HepG2 (cell line): ENCODE measurements at regions not wholly inside any gene's neighbourhood (a gene's known extent, or its start where the extent isn't known, plus 50 kb on each side); places are given as distances from the start of the nearest gene placed in this dataset.

Experiments
- ATAC-seq: fragments of 200-7000 bp; cut with Tn5 transposase; 3 replicates; pipeline ENCODE4 v1.9.1; 2020; ENCODE audit warnings: mild to moderate bottlenecking, moderate library complexity
- BruUV-seq: library from RNA; stranded (reverse); fragments of 400-500 nt; replicated peaks from 2 replicates; lab custom pipeline; 2021; lab: Mats Ljungman, UMichigan
- CTCF ChIA-PET: fragments of 300-600 bp; formaldehyde crosslinking; extraction: SDS; loops from one replicate; lab custom pipeline; 2021; ENCODE audit warnings: low total read pairs, inconsistent platforms, low intra/inter-chr PET ratio; lab: Yijun Ruan, JAX
- POLR2A ChIA-PET: fragments of 350-600 bp; sonication (Branson Sonifier 250); formaldehyde crosslinking; loops from one replicate; lab custom pipeline; 2020; ENCODE audit warnings: antibody characterized with exemption, inconsistent platforms; lab: Yijun Ruan, JAX
- DNase-seq: peaks from one replicate; pipeline ENCODE4 v3.0.0-alpha.2; 2015; ENCODE audit warnings: low spot score
- FAIRE-seq: peaks from 3 replicates; lab custom pipeline; 2011; peaks lifted over from hg19 to GRCh38; lab: Jason Lieb, UNC
- H2AFZ ChIP-seq: one replicate; pipeline ENCODE4 v1.6.1; 2011; ENCODE audit warnings: low read length, inconsistent platforms
- H3K27ac ChIP-seq: fragments of 300-600 bp; 3 replicates; pipeline ENCODE4 v1.8.0; 2011; ENCODE audit warnings: mixed run types, mild to moderate bottlenecking, mixed read lengths, low read length, inconsistent platforms; ENCODE audit not compliant: insufficient read depth; ENCODE audit errors: extremely low read length
- H3K27me3 ChIP-seq, 2 experiments: fragments of 200-600 bp in 1 of 2; 2 replicates in 1 of 2; 3 replicates in 1 of 2; pipeline versions ENCODE4 v1.6.0 to v1.8.0; 2011; ENCODE audit warnings: low read length in 2 of 2, mild to moderate bottlenecking in 2 of 2, moderate library complexity in 2 of 2, inconsistent platforms in 1 of 2; ENCODE audit not compliant: insufficient read depth in 2 of 2, control insufficient read depth in 1 of 2
- H3K36me3 ChIP-seq, 2 experiments: fragments of 200-600 bp in 1 of 2; replicated peaks in 1 of 2; 2 replicates in 1 of 2; 3 replicates in 1 of 2; pipeline versions ENCODE4 v1.5.1 to v1.8.0; 2011; ENCODE audit warnings: low read length in 2 of 2, inconsistent platforms in 1 of 2; ENCODE audit not compliant: insufficient read depth in 2 of 2, control insufficient read depth in 1 of 2
- H3K4me1 ChIP-seq: 2 replicates; pipeline ENCODE4 v1.5.1; 2012; ENCODE audit warnings: low read length, inconsistent platforms; ENCODE audit not compliant: insufficient read depth
- H3K4me2 ChIP-seq: 2 replicates; pipeline ENCODE4 v1.6.0; 2011; ENCODE audit warnings: low read depth, low read length, inconsistent platforms
- H3K4me3 ChIP-seq, 3 experiments: fragments of 200-600 bp in 1 of 3; sonication (generic), shearing (Covaris generic) in 1 of 3; replicated peaks in 1 of 3; 2 replicates each; pipeline ENCODE4 v1.5.1; 2011 to 2016; ENCODE audit warnings: low read length in 3 of 3, inconsistent platforms in 2 of 3, low read depth in 2 of 3, mild to moderate bottlenecking in 2 of 3, control low read depth in 1 of 3, mixed read lengths in 1 of 3; ENCODE audit not compliant: insufficient read depth in 1 of 3
- H3K79me2 ChIP-seq: one replicate; pipeline ENCODE4 v1.6.1; 2011; ENCODE audit warnings: low read length, inconsistent platforms; ENCODE audit not compliant: insufficient read depth
- H3K9ac ChIP-seq: 2 replicates; pipeline ENCODE4 v1.6.0; 2011; ENCODE audit warnings: mild to moderate bottlenecking, low read depth, low read length, inconsistent platforms; ENCODE audit not compliant: insufficient read depth
- H3K9me3 ChIP-seq: 2 replicates; pipeline ENCODE4 v1.5.1; 2012; ENCODE audit warnings: mild to moderate bottlenecking, low read length
- H4K20me1 ChIP-seq: 2 replicates; pipeline ENCODE4 v1.6.0; 2011; ENCODE audit warnings: inconsistent platforms, mild to moderate bottlenecking, low read length, moderate library complexity; ENCODE audit not compliant: insufficient read depth
- CBFB ChIP-seq: sonication (generic); formaldehyde crosslinking; IDR thresholded peaks from 2 replicates; pipeline ENCODE4 v1.4.0; 2020; ENCODE audit warnings: missing genetic modification reagents
- E2F5 ChIP-seq: sonication (generic); formaldehyde crosslinking; conservative IDR thresholded peaks from 2 replicates; pipeline ENCODE4 v1.4.0; 2020; ENCODE audit warnings: missing genetic modification reagents
- MEIS1 ChIP-seq: sonication (generic); formaldehyde crosslinking; IDR thresholded peaks from 2 replicates; pipeline ENCODE4 v1.9.0; 2021; ENCODE audit warnings: mild to moderate bottlenecking, missing genetic modification reagents, moderate library complexity, borderline replicate concordance
- ONECUT2 ChIP-seq: sonication (generic); formaldehyde crosslinking; IDR thresholded peaks from 2 replicates; pipeline ENCODE4 v1.4.0; 2020; ENCODE audit warnings: missing genetic modification reagents
- PPARG ChIP-seq: conservative IDR thresholded peaks from 2 replicates; pipeline ENCODE4 v1.6.1; 2016; ENCODE audit warnings: missing biosample characterization, missing genetic modification reagents
- RBM39 ChIP-seq: fragments of 200-400 bp; formaldehyde crosslinking; IDR thresholded peaks from one replicate; pipeline ENCODE4 v1.6.1; 2018; ENCODE audit warnings: antibody characterized with exemption, mild to moderate bottlenecking, low read depth, low read length; ENCODE audit not compliant: poor library complexity, severe bottlenecking
- REST ChIP-seq, 2 experiments: IDR thresholded peaks; 2 replicates each; pipeline ENCODE4 v1.6.1; 2011 to 2012; ENCODE audit warnings: low read length in 2 of 2, borderline replicate concordance in 1 of 2, low read depth in 1 of 2, mild to moderate bottlenecking in 1 of 2, moderate library complexity in 1 of 2
- TBP ChIP-seq: sonication (generic); formaldehyde crosslinking; IDR thresholded peaks from 2 replicates; pipeline ENCODE4 v1.5.0; 2020; ENCODE audit warnings: missing genetic modification reagents
- TBX2 ChIP-seq: sonication (generic); formaldehyde crosslinking; IDR thresholded peaks from 2 replicates; pipeline ENCODE4 v1.5.0; 2020; ENCODE audit warnings: missing genetic modification reagents, mild to moderate bottlenecking, borderline replicate concordance
- ZMAT5 ChIP-seq: sonication (generic); formaldehyde crosslinking; IDR thresholded peaks from 2 replicates; pipeline ENCODE4 v1.5.0; 2020; ENCODE audit warnings: mild to moderate bottlenecking, low read depth, missing genetic modification reagents, borderline replicate concordance
- ZNF280B ChIP-seq: sonication (generic); formaldehyde crosslinking; IDR thresholded peaks from 2 replicates; pipeline ENCODE4 v1.5.0; 2020; ENCODE audit warnings: missing genetic modification reagents, mild to moderate bottlenecking, borderline replicate concordance
- ZNF674 ChIP-seq: sonication (generic); formaldehyde crosslinking; IDR thresholded peaks from 2 replicates; pipeline ENCODE4 v1.5.0; 2020; ENCODE audit warnings: low read depth, mild to moderate bottlenecking, missing genetic modification reagents
- ZNF768 ChIP-seq: sonication (generic); formaldehyde crosslinking; IDR thresholded peaks from 2 replicates; pipeline ENCODE4 v1.4.0; 2020; ENCODE audit warnings: missing genetic modification reagents
- WGBS: methylation state at CpG from one replicate; pipeline ENCODE4 v1.1.6; 2017; ENCODE audit warnings: low lambda C conversion rate; 5-methylcytosine and 5-hydroxymethylcytosine counted together
- in situ Hi-C: cut with HindIII; loops from 2 replicates; pipeline ENCODE4 v1.10.0; 2017; ENCODE audit warnings: low pct_unique_long_range_greater_than_20kb; ENCODE audit not compliant: extremely low pct_ligation_motif_present
- intact Hi-C: fragments of 100-400 bp; cut with micrococcal nuclease; formaldehyde crosslinking; loops from one replicate; pipeline ENCODE4 v1.10.0; 2022; ENCODE audit not compliant: unreplicated experiment

GRCh38 chr10:118977022-118977599 is 52.4 kb upstream of the NANOS1 start (continued):
- TF ChIP-seq ZNF674 (no peak), RBM39 (no peak), MEIS1 (CRISPR knock-in tag) (no peak), TBX2 (CRISPR knock-in tag) (no peak), CBFB (CRISPR knock-in tag) (no peak), PPARG (no peak), ONECUT2 (CRISPR knock-in tag) (no peak), ZNF280B (CRISPR knock-in tag) (no peak), ZMAT5 (no peak)

- Histone ChIP-seq H3K4me3 (no peak overlapping the region), H3K4me1 (no peaks in the 10 kb centered on the region), H3K79me2 (no peaks in the 10 kb centered on the region), H3K9me3 (no peaks in the 10 kb centered on the region; the same call in 1 of the 2 replicates), H3K9ac (no peak overlapping the region), H3K27me3 (peaks cover 0 to 16% of the 10 kb centered on the region in 2 experiments; a peak in 3 of 5 replicates), H3K27ac (no peak overlapping the region), H3K36me3 (no peaks in the 10 kb centered on the region), H4K20me1 (no peaks in the 10 kb centered on the region), H2AFZ (no peak overlapping the region), H3K4me2 (no peak overlapping the region)
- no TSS peak for BruUV-seq
- ChIA-PET POLR2A (no interaction called here), CTCF (no interaction called here)
- 5% methylated on average over 4 of the region's 13 CpGs for WGBS
- in situ Hi-C loops, result no loop called here
- ATAC-seq (no peak), DNase-seq (no peak), FAIRE-seq (no peak)
- TF ChIP-seq E2F5 (no peak), TBP (CRISPR knock-in tag) (no peak), REST (IDR thresholded peaks at IDR 0.05; ENCODE audit: borderline replicate concordance in 1 of 2, low read depth in 1 of 2, low read length in 2 of 2) (no peak), ZNF768 (CRISPR knock-in tag) (0 out of 2 replicates have a peak, but pooled peaks have one; percentile 14)
- intact Hi-C loops, result no loop called here
These were observed 51.7 kb upstream of the NANOS1 start for GRCh38 chr10:118977835-118978234.
